ACHN (cell line): ENCODE measurements at regions not wholly inside any gene's neighbourhood (a gene's known extent, or its start where the extent isn't known, plus 50 kb on each side); places are given as distances from the start of the nearest gene placed in this dataset.
"Not testable (repeated sequence)": the region's sequence is repeated elsewhere in the genome, so short reads cannot be mapped to it uniquely, and the experiment has no call there.

Experiments
- DNase-seq: peaks from one replicate; pipeline ENCODE4 v3.0.0-alpha.2; 2015
- in situ Hi-C: cut with HindIII; loops from 2 replicates; pipeline ENCODE4 v1.10.0; 2017; ENCODE audit warnings: low sequenced_read_pairs, low pct_ligation_motif_present, low pct_unique_long_range_greater_than_20kb

- peak; percentile 51 for DNase-seq
- in situ Hi-C loops, result no loop called here
Measured at GRCh38 chr4:149914119-149915115, 98.8 kb upstream of the IQCM start.

- in situ Hi-C loops, DNase-seq: not testable (repeated sequence)
Measured at GRCh38 chr4:149915735-149916134, 100.1 kb upstream of the IQCM start.

DNA sequence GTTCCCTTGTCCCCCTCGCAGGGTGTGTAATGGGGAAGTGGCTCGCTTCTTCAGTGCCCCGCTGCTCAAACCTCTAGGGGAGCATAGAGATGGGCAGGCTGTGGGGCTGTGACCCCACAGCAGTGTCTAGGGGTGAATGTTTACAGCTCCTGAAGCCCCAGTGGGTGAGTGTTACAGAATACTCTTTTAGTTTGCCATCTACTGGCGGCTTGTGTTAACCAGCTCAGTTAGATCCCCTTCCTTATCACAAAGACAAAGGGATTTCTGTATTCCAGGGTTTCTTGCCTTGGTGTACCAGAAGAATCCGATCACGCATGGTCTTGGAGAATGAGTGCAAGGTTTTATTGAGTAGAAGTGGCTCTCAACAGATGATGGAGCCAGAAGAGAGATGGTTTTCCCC, 108.1 kb upstream of the IQCM start:
- in situ Hi-C loops, result no loop called here
- DNase-seq, result no peak

DNA sequence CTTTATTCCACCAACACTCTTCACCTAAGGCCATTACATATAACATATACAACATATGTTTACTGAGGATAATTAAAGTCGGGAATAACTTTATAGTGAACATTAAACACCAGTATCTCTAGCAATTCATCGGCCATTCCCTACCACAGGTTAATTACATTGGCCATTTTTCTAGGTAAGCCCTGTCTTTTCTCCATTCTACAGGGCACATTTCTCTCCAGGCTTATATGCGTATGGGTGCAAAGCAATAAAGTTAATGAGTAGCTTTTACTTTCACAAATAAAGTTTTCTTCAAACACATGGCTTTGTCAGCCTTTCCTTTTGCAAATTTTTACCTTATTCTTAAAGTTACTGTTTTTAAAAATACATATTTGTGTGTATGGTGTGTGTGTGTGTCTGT, 111.9 kb upstream of the IQCM start:
- in situ Hi-C loops, result no loop called here
- DNase-seq, result no peak

DNA sequence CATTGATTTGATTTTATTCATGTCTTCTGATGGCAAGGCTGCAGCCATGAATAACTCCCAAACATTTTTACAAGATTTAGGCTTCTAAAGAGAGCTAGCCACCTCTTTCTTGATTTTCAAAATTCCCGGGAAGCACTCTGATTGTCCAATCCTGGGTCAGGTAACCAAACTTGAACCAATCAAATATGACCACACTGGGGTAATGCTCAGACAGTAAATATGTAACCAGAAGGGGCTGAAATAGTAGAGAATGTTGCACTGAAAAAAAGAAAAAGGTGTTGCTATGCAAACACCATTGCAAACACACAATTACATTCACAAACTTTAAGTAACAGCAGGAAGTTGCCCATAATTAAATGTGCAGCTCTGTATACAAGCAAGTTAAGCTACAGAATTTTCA, 112.9 kb upstream of the IQCM start:
- in situ Hi-C loops, result no loop called here
- DNase-seq, result no peak

- no peak for DNase-seq
- in situ Hi-C loops, result no loop called here
Measured at GRCh38 chr4:149931431-149931830, 115.8 kb upstream of the IQCM start.

DNA sequence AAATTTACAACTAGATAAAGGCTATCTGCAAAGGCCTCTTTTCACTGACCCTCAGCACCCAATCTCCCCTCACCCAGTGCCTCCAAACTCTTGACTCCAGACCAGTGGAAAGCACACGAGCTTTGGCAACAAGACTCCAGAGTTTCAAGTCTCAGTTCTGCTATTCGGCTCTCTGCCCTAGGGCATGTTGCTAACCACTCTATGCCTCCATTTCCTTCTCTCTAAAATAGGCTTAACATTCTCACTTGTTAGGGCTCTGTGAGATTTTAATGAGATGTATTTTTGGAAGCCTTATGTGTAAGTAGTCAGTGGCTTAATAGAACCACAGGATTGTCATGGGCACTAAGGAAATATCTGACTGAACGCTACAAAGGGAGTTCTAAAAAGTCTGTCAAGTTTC, 116.5 kb upstream of the IQCM start:
- in situ Hi-C loops, result no loop called here
- DNase-seq, result no peak

DNA sequence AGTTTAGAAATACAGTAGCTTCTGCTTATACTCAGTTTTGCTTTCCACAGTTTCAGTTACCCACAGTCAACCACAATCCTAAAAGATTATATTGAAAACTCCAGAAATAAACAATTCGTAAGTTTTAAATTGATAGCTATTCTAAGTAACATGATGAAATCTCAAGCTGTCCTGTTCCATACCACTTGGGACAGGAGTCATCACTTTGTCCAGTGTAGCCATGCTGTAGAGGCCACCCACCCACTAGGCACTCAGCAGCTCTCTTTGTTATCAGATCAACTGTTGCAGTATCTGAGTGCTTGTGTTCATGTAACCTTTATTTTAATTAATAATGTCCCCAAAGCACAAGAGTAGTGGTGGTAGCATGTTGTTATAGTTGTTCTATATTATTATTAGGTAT, 117.5 kb upstream of the IQCM start:
- no peak for DNase-seq
- in situ Hi-C loops, result no loop called here

- in situ Hi-C loops, result no loop called here
Measured at GRCh38 chr4:149933883-149934282, 118.2 kb upstream of the IQCM start.

DNA sequence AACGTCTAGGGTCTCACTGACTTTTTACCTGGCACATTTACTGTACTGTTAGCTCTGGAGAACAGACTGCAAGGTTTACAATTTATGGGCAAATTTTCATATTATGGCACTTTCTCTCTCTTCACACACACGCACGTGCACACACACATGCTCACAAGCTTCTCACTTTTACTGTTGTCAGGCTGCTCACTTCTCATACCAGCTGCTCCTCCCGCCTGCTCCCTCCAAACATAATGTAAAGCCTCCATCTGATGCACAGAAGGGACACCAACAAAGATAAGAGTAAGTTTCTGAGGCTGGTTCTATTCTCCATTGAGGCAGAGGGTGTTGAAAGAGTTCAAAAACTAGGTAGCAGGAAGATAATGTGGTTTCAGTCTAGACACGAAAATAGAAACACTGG, 128.9 kb upstream of the DCLK2 start:
- DNase-seq, result no peak
- in situ Hi-C loops, result no loop called here

More at GRCh38 chr4:149933883-149934282, 118.2 kb upstream of the IQCM start:
- no peak for DNase-seq

DNA sequence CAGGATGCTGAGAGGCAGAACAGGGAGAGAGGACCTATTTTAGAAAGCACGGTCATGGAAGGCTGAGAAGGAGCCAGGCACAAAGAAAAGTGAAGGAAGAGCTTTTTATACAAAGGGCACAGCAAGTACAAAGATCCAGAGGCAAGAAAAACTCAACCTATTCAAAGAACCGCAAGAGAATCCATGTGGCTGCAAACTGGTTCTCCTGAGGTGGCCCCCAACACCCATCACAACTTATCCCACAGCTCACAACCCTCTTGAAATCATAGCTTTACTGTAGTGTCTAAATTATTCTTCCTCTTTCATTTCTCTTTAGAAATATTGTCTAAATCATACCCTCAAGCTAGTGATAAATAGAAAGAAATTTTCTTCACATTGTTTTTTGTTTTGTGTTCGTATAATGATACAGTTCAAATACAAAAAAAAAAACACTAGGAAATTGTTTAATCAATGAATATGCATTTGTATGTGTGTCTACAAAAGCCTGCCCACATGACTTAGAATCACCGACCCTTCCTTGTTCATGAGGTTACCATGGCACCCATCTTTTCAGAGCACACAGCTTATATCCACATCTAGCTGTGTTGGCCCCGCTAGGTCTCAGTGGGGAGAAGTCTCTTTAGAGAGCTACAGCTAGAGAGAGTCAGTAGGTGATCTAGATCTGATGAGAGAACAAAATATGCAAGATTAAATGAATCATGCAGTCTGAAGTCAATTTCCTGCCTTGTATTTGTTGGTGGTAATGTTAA, 126.9 kb upstream of the DCLK2 start:
- no peak for DNase-seq
- in situ Hi-C loops, result no loop called here

DNA sequence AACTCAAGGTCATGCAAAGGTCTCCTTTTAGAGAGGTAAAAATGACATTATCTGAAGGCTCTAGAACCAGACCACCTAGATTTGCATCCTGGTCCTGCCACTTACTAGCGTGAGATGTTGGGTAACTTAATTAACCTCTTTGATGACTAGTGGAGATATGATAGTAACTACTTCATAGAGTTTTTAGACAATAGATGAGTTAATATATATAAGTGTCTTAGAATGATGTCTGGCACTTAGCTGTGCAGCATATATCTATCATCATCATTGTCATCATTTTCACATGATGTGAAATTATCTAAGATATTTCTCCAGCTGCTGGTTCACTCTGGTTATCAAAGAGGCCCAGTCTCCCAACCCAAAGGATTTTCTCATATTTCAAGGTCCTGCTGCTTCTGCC, 126.1 kb upstream of the DCLK2 start:
- in situ Hi-C loops, result no loop called here
- no peak for DNase-seq

DNA sequence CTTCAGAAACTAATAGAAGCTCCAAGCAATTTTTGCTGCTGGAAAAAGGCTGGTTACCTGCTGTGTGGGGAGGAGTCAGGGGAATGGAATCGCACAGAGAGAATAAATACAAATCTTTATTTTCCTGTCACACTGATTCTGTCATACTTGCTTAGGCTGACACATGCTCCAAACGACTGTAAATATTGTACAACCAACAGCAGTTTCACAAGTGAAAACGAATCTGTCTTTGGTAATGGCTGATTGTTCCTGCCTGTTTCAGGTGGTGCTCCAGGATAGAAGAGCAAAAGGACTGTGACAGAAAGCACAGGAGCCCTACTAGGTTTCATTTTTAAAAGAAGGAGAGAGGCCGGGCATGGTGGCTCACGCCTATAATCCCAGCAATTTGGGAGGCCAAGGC, 125.5 kb upstream of the DCLK2 start:
- in situ Hi-C loops, result no loop called here
- no peak for DNase-seq

DNA sequence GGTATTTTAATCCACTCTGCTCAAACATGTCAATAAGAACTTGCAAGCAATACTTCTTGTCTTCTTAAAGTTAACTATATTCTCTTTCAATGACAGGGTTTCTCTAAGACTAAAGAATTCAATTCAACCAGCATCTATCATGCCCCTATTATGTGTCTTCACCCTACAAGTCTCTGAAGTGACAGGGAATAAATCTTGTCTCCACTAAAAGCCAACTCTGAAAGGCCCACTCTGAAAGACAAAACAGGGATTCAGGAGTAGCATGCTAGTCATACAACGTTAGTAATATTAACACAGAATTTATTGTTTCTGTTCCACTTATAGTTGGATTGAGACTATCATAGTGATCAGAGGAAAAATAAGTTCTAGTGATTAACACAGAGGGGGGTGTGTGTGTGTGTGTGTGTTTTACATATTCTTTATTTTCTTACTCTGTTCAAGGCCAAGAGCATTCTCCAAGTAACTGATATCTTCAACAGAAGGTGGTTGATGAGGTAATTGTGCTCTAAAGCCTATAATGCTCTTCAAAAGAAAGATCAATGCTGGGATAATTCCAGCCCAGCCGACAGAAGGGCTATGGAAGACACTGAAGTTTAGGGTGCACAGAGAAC, 122.4 kb upstream of the DCLK2 start:
- in situ Hi-C loops, result no loop called here
- DNase-seq, result no peak

- DNase-seq, result no peak
- in situ Hi-C loops, result no loop called here
Measured at GRCh38 chr4:149956678-149957077, 121.6 kb upstream of the DCLK2 start.

- in situ Hi-C loops, result no loop called here
- DNase-seq, result no peak
Measured at GRCh38 chr4:149961876-149962597, 116.2 kb upstream of the DCLK2 start.

GRCh38 chr4:149964001-149964796, 114.0 kb upstream of the DCLK2 start:
- no peak for DNase-seq
- in situ Hi-C loops, result no loop called here

- in situ Hi-C loops, result no loop called here
- no peak for DNase-seq
Measured at GRCh38 chr4:149965206-149965605, 113.0 kb upstream of the DCLK2 start.
